AG04450 (cell line): ENCODE measurements at regions not wholly inside any gene's neighbourhood (a gene's known extent, or its start where the extent isn't known, plus 50 kb on each side); places are given as distances from the start of the nearest gene placed in this dataset.

ENCODE experiments used
- CTCF ChIA-PET: fragments of 300-600, 350-600 bp; formaldehyde crosslinking; extraction: SDS; loops from one replicate; lab custom pipeline; 2022; ENCODE audit warnings: antibody characterized with exemption, inconsistent platforms; lab: Charles Lee
- POLR2A ChIA-PET: fragments of 350-600 bp; formaldehyde crosslinking; extraction: SDS; loops from one replicate; lab custom pipeline; 2021; ENCODE audit warnings: antibody characterized with exemption, inconsistent platforms; lab: Yijun Ruan, JAX
- DNase-seq: peaks from one replicate; pipeline ENCODE4 v3.0.0-alpha.2; 2011; ENCODE audit warnings: low read depth, low spot score
- H3K27ac ChIP-seq: one replicate; pipeline ENCODE4 v1.5.1; 2012; ENCODE audit warnings: low read depth, low read length, control low read depth
- H3K27me3 ChIP-seq: one replicate; pipeline ENCODE4 v1.6.0; 2012; ENCODE audit warnings: low read length; ENCODE audit not compliant: control insufficient read depth, insufficient read depth
- H3K4me3 ChIP-seq: 2 replicates; pipeline ENCODE4 v1.5.1; 2011; ENCODE audit warnings: mild to moderate bottlenecking, low read depth, low read length, control low read depth
- H3K9me3 ChIP-seq: 2 replicates; pipeline ENCODE4 v1.5.1; 2012; ENCODE audit warnings: low read length; ENCODE audit not compliant: control insufficient read depth, insufficient read depth
- CTCF ChIP-seq: IDR thresholded peaks from 2 replicates; pipeline ENCODE4 v1.5.1; 2011; ENCODE audit warnings: low read depth, low read length, control low read depth, inconsistent platforms

DNA sequence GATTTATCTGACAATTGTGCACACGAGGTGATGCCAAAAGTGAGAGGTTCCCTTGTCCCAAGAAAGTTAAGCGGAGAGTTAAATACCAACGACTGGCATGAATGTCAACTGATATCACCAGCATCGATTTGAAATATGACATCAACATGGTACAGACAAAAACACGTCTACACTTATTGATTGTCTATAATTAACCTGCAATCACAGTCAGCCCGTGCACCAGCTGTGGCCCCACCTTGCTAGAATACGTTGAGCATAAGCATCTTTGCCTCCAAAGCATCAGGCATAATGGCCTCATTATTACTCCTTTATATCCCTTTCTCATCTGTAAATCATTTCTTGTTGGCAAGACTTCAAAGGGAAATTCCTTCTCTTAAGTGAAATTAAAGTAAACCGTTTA is 625.4 kb downstream of the IRX1 start:
- TF ChIP-seq CTCF: no peak
- H3K9me3 ChIP-seq: peaks cover 42% of the 10 kb centered on the region
- POLR2A ChIA-PET: no interaction called here
- DNase-seq: no peak
- H3K27me3 ChIP-seq: no peaks in the 10 kb centered on the region
- no peak overlapping the region for H3K4me3 ChIP-seq
- CTCF ChIA-PET: no interaction called here
- no peak overlapping the region for H3K27ac ChIP-seq

- ChIA-PET POLR2A (no interaction called here), CTCF (no interaction called here)
- Histone ChIP-seq H3K9me3 (peaks cover 43% of the 10 kb centered on the region), H3K27ac (no peak overlapping the region), H3K4me3 (no peak overlapping the region), H3K27me3 (no peaks in the 10 kb centered on the region)
- no peak for TF ChIP-seq CTCF
- no peak for DNase-seq
Observed at GRCh38 chr5:4222147-4222546, 626.5 kb downstream of the IRX1 start.

GRCh38 chr5:4222821-4223220 is 627.2 kb downstream of the IRX1 start:
- Histone ChIP-seq H3K4me3 (no peak overlapping the region), H3K27ac (no peak overlapping the region), H3K27me3 (no peaks in the 10 kb centered on the region), H3K9me3 (peaks cover 43% of the 10 kb centered on the region)
- CTCF ChIA-PET: no interaction called here
- DNase-seq: no peak
- TF ChIP-seq CTCF: no peak
- POLR2A ChIA-PET: no interaction called here

- H3K27ac ChIP-seq: no peak overlapping the region
- ChIA-PET CTCF (interaction anchor here (0.7 kb wide), 1 partner anchor 1194 kb away, joined by 3 read pairs; no protein-coding TSS in a partner anchor), POLR2A (no interaction called here)
- DNase-seq: no peak
- H3K27me3 ChIP-seq: no peaks in the 10 kb centered on the region
- H3K9me3 ChIP-seq: peaks cover 54% of the 10 kb centered on the region
- TF ChIP-seq CTCF: no peak
- no peak overlapping the region for H3K4me3 ChIP-seq
Observed at GRCh38 chr5:4225741-4226140, 630.1 kb downstream of the IRX1 start.

GRCh38 chr5:4226565-4226964 is 630.9 kb downstream of the IRX1 start:
- H3K27me3 ChIP-seq: no peaks in the 10 kb centered on the region
- TF ChIP-seq CTCF: no peak
- H3K27ac ChIP-seq: no peak overlapping the region
- ChIA-PET POLR2A (no interaction called here), CTCF (interaction anchor here (0.7 kb wide), 1 partner anchor 1193 kb away, joined by 3 read pairs; no protein-coding TSS in a partner anchor)
- no peak overlapping the region for H3K4me3 ChIP-seq
- H3K9me3 ChIP-seq: peaks cover 61% of the 10 kb centered on the region
- no peak for DNase-seq
